Stomach (tissue), 8 donors: ENCODE measurements at regions not wholly inside any gene's neighbourhood (a gene's known extent, or its start where the extent isn't known, plus 50 kb on each side); places are given as distances from the start of the nearest gene placed in this dataset.
"Not testable (repeated sequence)": the region's sequence is repeated elsewhere in the genome, so short reads cannot be mapped to it uniquely, and the experiment has no call there.

ENCODE experiments used
- DNase-seq, 2 donors: peaks; one replicate each; pipeline versions ENCODE4 v3.0.0 to v3.0.0-alpha.2; 2013 to 2019
- H3K27ac ChIP-seq, 5 donors: fragments of 200-600 bp in 4 of 5; sonication (generic) in 4 of 5; one replicate each; pipeline ENCODE4 v1.5.1; 2013 to 2019; ENCODE audit warnings: mild to moderate bottlenecking in 1 of 5, moderate library complexity in 1 of 5
- H3K27me3 ChIP-seq, 3 donors: fragments of 200-600 bp; sonication (generic); one replicate each; pipeline ENCODE4 v1.5.1; 2017 to 2019; ENCODE audit warnings: mixed run types in 1 of 3
- H3K36me3 ChIP-seq, 4 donors: fragments of 200-600 bp; sonication (generic); 1 replicate in 3 of 4; 2 replicates in 1 of 4; pipeline ENCODE4 v1.5.1; 2016 to 2019
- H3K4me1 ChIP-seq, 4 donors: fragments of 200-600 bp; sonication (generic); one replicate each; pipeline ENCODE4 v1.5.1; 2016 to 2019
- H3K4me3 ChIP-seq, 4 donors: fragments of 200-600 bp; sonication (generic) in 3 of 4; one replicate each; pipeline ENCODE4 v1.5.1; 2016 to 2019; ENCODE audit warnings: mild to moderate bottlenecking in 1 of 4
- H3K9me3 ChIP-seq, 4 donors: fragments of 200-600 bp; sonication (generic); one replicate each; pipeline ENCODE4 v1.5.1; 2016 to 2019
- EP300 ChIP-seq: sonication (generic); formaldehyde crosslinking; IDR thresholded peaks from one replicate; pipeline ENCODE4 v1.6.1; 2017; ENCODE audit warnings: antibody characterized with exemption
- POLR2A ChIP-seq, 4 donors: fragments of 450-650 bp; IDR thresholded peaks; one replicate each; pipeline ENCODE4 v1.6.1; 2016; ENCODE audit warnings: antibody characterized with exemption in 4 of 4, control low read depth in 2 of 4, mild to moderate bottlenecking in 1 of 4, moderate library complexity in 1 of 4
- POLR2AphosphoS5 ChIP-seq, 3 donors: sonication (generic); formaldehyde crosslinking; IDR thresholded peaks; one replicate each; pipeline ENCODE4 v1.6.1; 2016; ENCODE audit warnings: antibody characterized with exemption in 3 of 3
- WGBS, 5 donors: extraction: QIAGEN DNeasy Blood & Tissue Kit in 3 of 5; methylation state at CpG; one replicate each; pipeline versions ENCODE4 v1.1.5 to v1.1.7; 2013 to 2018; 5-methylcytosine and 5-hydroxymethylcytosine counted together
- intact Hi-C: fragments of 100-400 bp; cut with DNase I; formaldehyde crosslinking; loops from one replicate; pipeline ENCODE4 v1.15.1; 2023; ENCODE audit warnings: low total_unique reads
- TF ChIP-seq, protein P1 (sequence below), 7 experiments: fragments of 450-650 bp in 4 of 7; fragments of 200-600 bp in 3 of 7; sonication (generic) in 3 of 7; IDR thresholded peaks; one replicate each; pipeline ENCODE4 v1.5.1; 2016 to 2019; ENCODE audit warnings: antibody characterized with exemption in 7 of 7, control low read depth in 2 of 7, mild to moderate bottlenecking in 1 of 7
- donor health status: healthy with polysubstance abuse.
- donor health status: Bipolar disorder and iron deficiency.
- donor health status: healthy.

DNA sequence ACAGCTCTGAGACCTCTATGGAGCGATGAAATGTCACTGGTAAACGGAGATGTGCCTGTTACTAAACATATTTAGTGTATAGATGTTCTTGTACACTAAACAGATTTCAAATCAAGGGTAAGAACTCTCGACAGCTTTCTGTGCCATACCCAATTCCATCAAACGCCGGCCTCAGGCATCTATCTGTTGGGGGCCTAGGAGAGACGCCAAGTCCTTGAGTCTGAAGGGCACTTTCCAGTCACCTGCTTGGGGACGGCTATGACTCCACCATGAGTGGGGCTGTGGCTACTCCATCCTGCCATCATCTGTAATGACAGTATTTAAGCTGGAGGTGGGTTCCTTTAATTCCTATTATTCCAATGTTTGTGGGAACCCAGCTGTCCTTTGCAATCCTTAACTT is 87.8 kb downstream of the SHANK2 start:
- TF ChIP-seq, protein P1, sequence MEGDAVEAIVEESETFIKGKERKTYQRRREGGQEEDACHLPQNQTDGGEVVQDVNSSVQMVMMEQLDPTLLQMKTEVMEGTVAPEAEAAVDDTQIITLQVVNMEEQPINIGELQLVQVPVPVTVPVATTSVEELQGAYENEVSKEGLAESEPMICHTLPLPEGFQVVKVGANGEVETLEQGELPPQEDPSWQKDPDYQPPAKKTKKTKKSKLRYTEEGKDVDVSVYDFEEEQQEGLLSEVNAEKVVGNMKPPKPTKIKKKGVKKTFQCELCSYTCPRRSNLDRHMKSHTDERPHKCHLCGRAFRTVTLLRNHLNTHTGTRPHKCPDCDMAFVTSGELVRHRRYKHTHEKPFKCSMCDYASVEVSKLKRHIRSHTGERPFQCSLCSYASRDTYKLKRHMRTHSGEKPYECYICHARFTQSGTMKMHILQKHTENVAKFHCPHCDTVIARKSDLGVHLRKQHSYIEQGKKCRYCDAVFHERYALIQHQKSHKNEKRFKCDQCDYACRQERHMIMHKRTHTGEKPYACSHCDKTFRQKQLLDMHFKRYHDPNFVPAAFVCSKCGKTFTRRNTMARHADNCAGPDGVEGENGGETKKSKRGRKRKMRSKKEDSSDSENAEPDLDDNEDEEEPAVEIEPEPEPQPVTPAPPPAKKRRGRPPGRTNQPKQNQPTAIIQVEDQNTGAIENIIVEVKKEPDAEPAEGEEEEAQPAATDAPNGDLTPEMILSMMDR (IDR thresholded peaks at IDR 0.05), result no peak
- TF ChIP-seq EP300 (no peak), POLR2A (IDR thresholded peaks at IDR 0.05) (no peak), POLR2AphosphoS5 (IDR thresholded peaks at IDR 0.05) (no peak)
- 83 to 92% (median 90%) methylated on average over 7 of the region's 7 CpGs for WGBS, 5 donors
- Histone ChIP-seq H3K36me3 (no peaks in the 10 kb centered on the region), H3K27ac (no peak overlapping the region), H3K9me3 (no peaks in the 10 kb centered on the region), H3K4me3 (no peak overlapping the region), H3K27me3 (no peaks in the 10 kb centered on the region), H3K4me1 (no peaks in the 10 kb centered on the region)
- intact Hi-C loops, result no loop called here
- DNase-seq, result no peak

DNA sequence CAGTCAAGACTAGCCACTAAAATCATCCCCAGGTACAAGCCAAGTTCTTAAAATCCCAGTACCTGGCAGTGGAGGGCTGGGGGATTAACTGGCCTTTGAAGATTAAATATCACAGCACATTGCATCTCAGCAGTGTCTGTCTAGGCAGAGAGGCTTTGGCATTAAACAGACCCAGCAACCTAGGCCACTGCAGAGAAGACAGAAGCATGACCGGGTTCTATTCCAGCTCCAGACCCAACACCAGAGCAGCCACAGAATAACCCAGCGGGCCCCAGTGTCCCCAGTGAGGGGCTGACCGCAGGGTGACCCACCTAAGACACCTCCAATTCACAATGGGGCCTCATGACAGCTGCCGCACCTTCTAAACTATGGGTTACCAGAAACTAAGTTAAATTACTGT is 88.2 kb downstream of the SHANK2 start:
- H3K27ac ChIP-seq, result no peak overlapping the region
- H3K4me1 ChIP-seq, result no peaks in the 10 kb centered on the region
- no peak for DNase-seq
- no peak for TF ChIP-seq POLR2AphosphoS5 (IDR thresholded peaks at IDR 0.05)
- 88 to 94% (median 90%) methylated on average over 3 to 4 of the region's 4 CpGs for WGBS, 5 donors
- H3K36me3 ChIP-seq, result no peaks in the 10 kb centered on the region
- H3K9me3 ChIP-seq, result no peaks in the 10 kb centered on the region
- H3K4me3 ChIP-seq, result no peak overlapping the region
- no peaks in the 10 kb centered on the region for H3K27me3 ChIP-seq
- intact Hi-C loops, result no loop called here

DNA sequence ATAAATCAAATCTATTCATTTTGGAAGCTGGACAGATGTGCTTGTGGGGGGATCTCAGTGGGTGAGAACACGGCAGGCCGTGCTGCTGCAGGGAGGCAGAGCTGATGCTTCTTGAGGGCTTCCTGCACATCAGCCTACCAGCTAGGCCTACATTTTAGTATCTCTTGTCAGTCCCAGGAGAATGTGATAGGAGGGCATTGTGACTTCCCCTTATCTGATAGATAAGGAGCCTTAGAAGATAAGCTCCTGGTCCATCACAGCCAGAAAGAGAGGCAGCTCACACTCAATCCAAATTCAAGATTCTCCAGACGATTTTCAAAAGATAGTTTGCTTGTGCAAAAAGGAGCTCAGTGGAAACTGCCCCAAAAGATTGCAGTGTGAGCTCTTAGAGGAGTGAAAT is 89.0 kb downstream of the SHANK2 start:
- no peaks in the 10 kb centered on the region for H3K9me3 ChIP-seq
- TF ChIP-seq POLR2A (IDR thresholded peaks at IDR 0.05), result no peak
- TF ChIP-seq, protein P1 (IDR thresholded peaks at IDR 0.05), result no peak
- TF ChIP-seq POLR2AphosphoS5 (IDR thresholded peaks at IDR 0.05), result no peak
- no peak for TF ChIP-seq EP300
- no peaks in the 10 kb centered on the region for H3K36me3 ChIP-seq
- H3K4me3 ChIP-seq, result no peak overlapping the region
- H3K27ac ChIP-seq, result no peak overlapping the region
- intact Hi-C loops, result no loop called here
- 53 to 68% (median 64%) methylated on average over 3 of the region's 3 CpGs for WGBS, 5 donors
- H3K4me1 ChIP-seq, result no peaks in the 10 kb centered on the region
- no peak for DNase-seq
- no peaks in the 10 kb centered on the region for H3K27me3 ChIP-seq

DNA sequence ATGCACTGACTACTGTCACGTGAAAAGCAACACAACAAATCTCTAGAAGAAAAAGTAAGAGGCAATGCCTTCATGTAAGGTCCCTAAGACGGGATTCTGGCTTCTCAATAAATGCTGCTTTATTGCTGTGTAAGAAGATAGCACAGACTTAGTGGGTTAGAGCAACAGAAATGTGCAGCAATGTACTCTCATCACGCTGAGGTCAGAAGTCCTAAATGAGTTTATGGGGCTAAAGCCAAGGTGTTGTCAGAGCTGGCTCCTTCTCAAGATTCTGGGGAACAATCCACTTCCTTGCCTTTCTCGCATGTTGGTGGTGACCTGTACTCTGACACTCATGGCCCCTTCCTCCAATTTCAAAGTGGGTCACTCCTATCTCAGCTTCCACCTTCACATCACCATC is 93.4 kb downstream of the SHANK2 start:
- no peaks in the 10 kb centered on the region for H3K9me3 ChIP-seq
- H3K27me3 ChIP-seq, result peaks cover 0 to 13% (median 0%) of the 10 kb centered on the region in 3 donors
- TF ChIP-seq POLR2A (IDR thresholded peaks at IDR 0.05) (no peak), POLR2AphosphoS5 (IDR thresholded peaks at IDR 0.05) (no peak)
- TF ChIP-seq, protein P1 (IDR thresholded peaks at IDR 0.05), result no peak
- no peak overlapping the region for H3K27ac ChIP-seq
- intact Hi-C loops, result no loop called here
- WGBS, 5 donors, result 79 to 91% (median 88%) methylated on average over 4 of the region's 4 CpGs
- no peak for DNase-seq
- H3K4me1 ChIP-seq, result no peaks in the 10 kb centered on the region
- H3K36me3 ChIP-seq, result no peaks in the 10 kb centered on the region
- H3K4me3 ChIP-seq, result no peak overlapping the region

DNA sequence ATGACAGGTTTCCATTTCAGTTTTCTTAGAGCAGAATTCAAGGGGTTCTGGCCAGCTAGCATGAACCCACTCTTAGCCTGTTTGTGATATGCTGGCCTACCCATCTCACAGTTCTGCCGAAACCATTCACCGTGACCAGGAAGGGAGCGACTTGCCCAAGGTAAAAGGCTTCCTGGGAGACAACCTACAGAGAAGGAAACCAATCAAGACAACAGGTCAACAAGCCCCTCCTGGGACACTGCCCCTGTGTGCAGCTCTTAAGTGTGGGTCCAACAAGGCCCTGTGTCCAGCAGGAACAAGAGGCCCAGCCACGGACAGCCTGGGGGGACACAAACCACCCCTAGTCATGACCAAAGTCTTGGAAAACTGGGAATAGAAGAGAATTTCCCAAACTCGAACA is 94.7 kb downstream of the SHANK2 start:
- H3K27ac ChIP-seq, DNase-seq, H3K9me3 ChIP-seq, intact Hi-C loops, H3K4me1 ChIP-seq, H3K36me3 ChIP-seq, H3K4me3 ChIP-seq: not testable (repeated sequence)
- H3K27me3 ChIP-seq, result peaks cover 0 to 13% (median 0%) of the 10 kb centered on the region in 3 donors
- WGBS, 5 donors, result 83 to 94% (median 87%) methylated on average over 5 of the region's 5 CpGs

DNA sequence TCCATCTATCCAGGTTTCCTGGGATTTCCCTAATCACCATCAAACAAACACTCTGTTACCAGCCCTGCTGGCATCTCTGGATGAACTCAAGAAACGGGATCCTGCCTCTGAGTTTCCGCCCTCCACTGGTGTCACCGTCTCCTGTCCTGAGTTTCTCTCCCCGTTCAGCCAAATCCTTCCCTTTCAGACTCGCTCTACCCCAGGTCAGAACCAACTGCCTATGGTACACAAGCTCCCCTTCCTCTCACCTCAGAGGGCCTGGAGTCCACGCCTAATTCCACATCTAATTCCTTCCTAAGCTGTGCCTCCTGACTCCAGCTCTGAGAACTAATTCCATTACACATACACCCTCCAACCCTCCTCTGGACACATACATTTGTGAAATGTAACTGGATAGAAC is 96.1 kb downstream of the SHANK2 start:
- Histone ChIP-seq H3K9me3 (no peaks in the 10 kb centered on the region), H3K4me3 (no peak overlapping the region), H3K36me3 (no peaks in the 10 kb centered on the region), H3K27ac (no peak overlapping the region), H3K27me3 (peaks cover 0 to 13% (median 0%) of the 10 kb centered on the region in 3 donors), H3K4me1 (peaks cover 0 to 13% (median 5%) of the 10 kb centered on the region in 4 donors)
- WGBS, 5 donors, result 85 to 95% (median 88%) methylated on average over 6 of the region's 6 CpGs
- intact Hi-C loops, result no loop called here
- TF ChIP-seq EP300 (no peak), POLR2A (IDR thresholded peaks at IDR 0.05) (no peak), POLR2AphosphoS5 (IDR thresholded peaks at IDR 0.05) (no peak)
- TF ChIP-seq, protein P1 (IDR thresholded peaks at IDR 0.05), result no peak
- no peak for DNase-seq
